ENCODE measurements at regions not wholly inside any gene's neighbourhood (a gene's known extent, or its start where the extent isn't known, plus 50 kb on each side); places are given as distances from the start of the nearest gene placed in this dataset.
A peak's percentile ranks its signal among the peaks of the same experiment; 100 is the strongest.
"Not testable (repeated sequence)": the region's sequence is repeated elsewhere in the genome, so short reads cannot be mapped to it uniquely, and the experiment has no call there.

- H3K4me3 ChIP-seq (ENCODE audit: low read length), result no peak overlapping the region
- no peak for TF ChIP-seq CTCF (conservative IDR thresholded peaks at IDR 0.05; ENCODE audit: low read length)
- no peak for DNase-seq (ENCODE audit: low read depth)
These were observed 56.5 kb upstream of the ORC5 start for GRCh38 chr7:104264285-104264684.

GRCh38 chr7:104267701-104268368 lies 60.0 kb upstream of the ORC5 start:
- no peak overlapping the region for H3K4me3 ChIP-seq (ENCODE audit: low read length)
- DNase-seq (ENCODE audit: low read depth), result peak; percentile 17
- TF ChIP-seq CTCF (conservative IDR thresholded peaks at IDR 0.05; ENCODE audit: low read length), result peak; percentile 65

- no peak for DNase-seq (ENCODE audit: low read depth)
- no peak for TF ChIP-seq CTCF (conservative IDR thresholded peaks at IDR 0.05; ENCODE audit: low read length)
- H3K4me3 ChIP-seq (ENCODE audit: low read length), result no peak overlapping the region
These were observed 56.5 kb upstream of the LHFPL3 start for GRCh38 chr7:104271948-104272347.

GRCh38 chr7:104272767-104273384 lies 55.5 kb upstream of the LHFPL3 start:
- DNase-seq (ENCODE audit: low read depth), result peak; percentile 46
- TF ChIP-seq CTCF (conservative IDR thresholded peaks at IDR 0.05; ENCODE audit: low read length), result peak; percentile 72
- no peak overlapping the region for H3K4me3 ChIP-seq (ENCODE audit: low read length)

- no peak overlapping the region for H3K4me3 ChIP-seq (ENCODE audit: low read length)
- no peak for TF ChIP-seq CTCF (conservative IDR thresholded peaks at IDR 0.05; ENCODE audit: low read length)
- DNase-seq (ENCODE audit: low read depth), result no peak
These were observed 52.5 kb upstream of the LHFPL3 start for GRCh38 chr7:104275900-104276299.

- DNase-seq (ENCODE audit: low read depth), result not testable (repeated sequence)
These were observed 51.7 kb upstream of the LHFPL3 start for GRCh38 chr7:104276730-104277129.

More at GRCh38 chr7:104276730-104277129, 51.7 kb upstream of the LHFPL3 start:
- not testable (repeated sequence) for H3K4me3 ChIP-seq (ENCODE audit: low read length)

Data from AG10803 (cell line).